HPDE6-E6E7 (cell line): ENCODE measurements at regions not wholly inside any gene's neighbourhood (a gene's known extent, or its start where the extent isn't known, plus 50 kb on each side); places are given as distances from the start of the nearest gene placed in this dataset.
A peak's percentile ranks its signal among the peaks of the same experiment; 100 is the strongest.
"Not testable (repeated sequence)": the region's sequence is repeated elsewhere in the genome, so short reads cannot be mapped to it uniquely, and the experiment has no call there.

ENCODE experiments used
- DNase-seq: peaks from one replicate; pipeline ENCODE4 v3.0.0; 2011; ENCODE audit warnings: missing footprints; ENCODE audit errors: extremely low spot score

- no peak for DNase-seq
These were observed 138.7 kb upstream of the PRICKLE1 start for GRCh38 chr12:42728287-42728686.

- DNase-seq, result no peak
These were observed 136.3 kb upstream of the PRICKLE1 start for GRCh38 chr12:42725809-42726208.

GRCh38 chr12:42716491-42716891 is 126.9 kb upstream of the PRICKLE1 start:
- no peak for DNase-seq

GRCh38 chr12:42713566-42713965 is 124.0 kb upstream of the PRICKLE1 start:
- DNase-seq, result not testable (repeated sequence)

- DNase-seq, result not testable (repeated sequence)
These were observed 118.8 kb upstream of the PRICKLE1 start for GRCh38 chr12:42708374-42708773.

- DNase-seq, result no peak
These were observed 118.0 kb upstream of the PRICKLE1 start for GRCh38 chr12:42707312-42708226.

- no peak for DNase-seq
These were observed 116.8 kb upstream of the PRICKLE1 start for GRCh38 chr12:42706321-42706720.

- DNase-seq, result no peak
These were observed 116.3 kb upstream of the PRICKLE1 start for GRCh38 chr12:42705863-42706262.

- no peak for DNase-seq
These were observed 115.4 kb upstream of the PRICKLE1 start for GRCh38 chr12:42704810-42705401.

- no peak for DNase-seq
These were observed 114.8 kb upstream of the PRICKLE1 start for GRCh38 chr12:42704340-42704739.

GRCh38 chr12:42701084-42701483 is 111.5 kb upstream of the PRICKLE1 start:
- no peak for DNase-seq

- peak; percentile 39 for DNase-seq
These were observed 108.7 kb upstream of the PRICKLE1 start for GRCh38 chr12:42698213-42698612.

- no peak for DNase-seq
These were observed 107.0 kb upstream of the PRICKLE1 start for GRCh38 chr12:42696406-42697149.

- no peak for DNase-seq
These were observed 106.0 kb upstream of the PRICKLE1 start for GRCh38 chr12:42695490-42695995.

GRCh38 chr12:42692749-42693148 is 103.2 kb upstream of the PRICKLE1 start:
- DNase-seq, result no peak

- DNase-seq, result no peak
These were observed 102.5 kb upstream of the PRICKLE1 start for GRCh38 chr12:42691991-42692557.

- DNase-seq, result no peak
These were observed 100.7 kb upstream of the PRICKLE1 start for GRCh38 chr12:42690264-42690663.

GRCh38 chr12:42689699-42690098 is 100.2 kb upstream of the PRICKLE1 start:
- no peak for DNase-seq

GRCh38 chr12:42686514-42687172 is 97.1 kb upstream of the PRICKLE1 start:
- DNase-seq, result no peak

GRCh38 chr12:42684802-42685071 is 95.2 kb upstream of the PRICKLE1 start:
- no peak for DNase-seq

- DNase-seq, result no peak
These were observed 94.6 kb upstream of the PRICKLE1 start for GRCh38 chr12:42683933-42684801.
